Testis (tissue), 2 donors: ENCODE measurements at regions not wholly inside any gene's neighbourhood (a gene's known extent, or its start where the extent isn't known, plus 50 kb on each side); places are given as distances from the start of the nearest gene placed in this dataset.

Source experiments
- CTCF ChIP-seq, 3 experiments: fragments of 450-650 bp in 2 of 3; fragments of 200-600 bp in 1 of 3; sonication (generic) in 1 of 3; IDR thresholded peaks; one replicate each; pipeline ENCODE4 v1.5.1; 2016 to 2019; ENCODE audit warnings: antibody characterized with exemption in 3 of 3, mild to moderate bottlenecking in 2 of 3, moderate library complexity in 1 of 3
- POLR2A ChIP-seq: fragments of 450-650 bp; IDR thresholded peaks from one replicate; pipeline ENCODE4 v1.6.1; 2017; ENCODE audit warnings: antibody characterized with exemption, mild to moderate bottlenecking, moderate library complexity

DNA sequence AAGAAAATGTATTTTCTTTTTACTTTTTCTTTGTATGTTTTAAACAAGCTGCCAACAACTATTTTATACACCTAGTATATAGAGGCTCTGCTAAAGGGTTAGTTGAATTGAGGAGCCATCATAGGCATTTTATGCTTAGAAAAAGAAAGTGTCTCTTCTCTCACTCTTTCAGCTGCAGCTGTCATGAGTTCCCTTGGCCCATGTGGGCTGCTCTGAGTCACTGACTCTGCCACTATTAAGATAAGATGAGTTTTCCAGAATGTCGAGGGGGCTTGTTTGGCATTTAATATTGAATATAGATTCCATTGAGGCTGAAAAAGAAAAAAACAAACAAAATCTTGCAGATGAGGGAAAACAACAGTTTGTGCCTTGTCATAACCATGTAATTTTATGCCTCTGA is 126.0 kb upstream of the PAQR3 start:
- no peak for TF ChIP-seq CTCF (IDR thresholded peaks at IDR 0.05)
- no peak for TF ChIP-seq POLR2A
